ENCODE measurements at regions not wholly inside any gene's neighbourhood (a gene's known extent, or its start where the extent isn't known, plus 50 kb on each side); places are given as distances from the start of the nearest gene placed in this dataset.
"Not testable (repeated sequence)": the region's sequence is repeated elsewhere in the genome, so short reads cannot be mapped to it uniquely, and the experiment has no call there.

DNA sequence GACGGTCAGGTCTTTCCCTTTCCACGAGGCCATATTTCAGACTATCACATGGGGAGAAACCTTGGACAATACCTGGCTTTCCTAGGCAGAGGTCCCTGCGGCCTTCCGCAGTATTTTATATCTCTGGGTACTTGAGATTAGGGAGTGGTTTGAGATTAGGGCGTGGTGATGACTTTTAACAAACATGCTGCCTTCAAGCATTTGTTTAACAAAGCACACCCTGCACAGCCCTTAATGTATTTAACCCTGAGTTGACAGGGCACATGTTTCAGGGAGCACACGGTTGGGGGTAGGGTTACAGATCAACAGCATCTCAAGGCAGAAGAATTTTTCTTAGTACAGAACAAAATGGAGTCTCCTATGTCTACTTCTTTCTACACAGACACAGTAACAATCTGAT is 80.5 kb upstream of the ST8SIA4 start:
- DNase-seq, result not testable (repeated sequence)

GRCh38 chr5:100974082-100974481 is 71.0 kb upstream of the ST8SIA4 start:
- DNase-seq, result no peak

DNA sequence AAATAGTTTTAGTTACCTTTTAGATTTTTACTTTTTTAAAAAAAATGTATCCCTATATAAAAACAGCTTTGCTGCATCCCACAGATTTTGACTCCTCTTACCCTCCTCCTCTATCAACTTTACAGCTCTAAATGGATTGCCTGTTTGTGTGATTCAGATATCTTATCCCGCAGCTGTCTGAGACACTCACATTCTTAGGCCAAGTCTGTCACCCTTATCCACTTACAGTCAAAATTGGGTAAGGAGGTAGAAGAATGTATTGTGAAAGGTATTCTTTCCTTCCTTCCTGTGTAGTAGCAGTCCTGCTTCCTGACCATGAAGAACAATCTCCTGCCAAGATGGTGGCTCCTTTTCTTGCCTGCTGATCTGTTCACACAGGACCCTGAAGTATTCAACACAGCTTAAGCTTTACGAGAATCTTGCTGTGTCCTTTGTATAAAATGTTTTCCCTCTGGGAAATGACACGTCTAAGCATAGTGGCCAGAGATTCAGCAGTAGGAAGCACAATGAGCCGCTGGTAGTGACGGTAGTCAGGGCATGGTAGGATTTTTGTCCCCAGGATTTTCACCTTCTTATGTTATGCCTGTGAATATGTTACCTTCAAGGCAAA is 67.7 kb upstream of the ST8SIA4 start:
- no peak for DNase-seq

DNA sequence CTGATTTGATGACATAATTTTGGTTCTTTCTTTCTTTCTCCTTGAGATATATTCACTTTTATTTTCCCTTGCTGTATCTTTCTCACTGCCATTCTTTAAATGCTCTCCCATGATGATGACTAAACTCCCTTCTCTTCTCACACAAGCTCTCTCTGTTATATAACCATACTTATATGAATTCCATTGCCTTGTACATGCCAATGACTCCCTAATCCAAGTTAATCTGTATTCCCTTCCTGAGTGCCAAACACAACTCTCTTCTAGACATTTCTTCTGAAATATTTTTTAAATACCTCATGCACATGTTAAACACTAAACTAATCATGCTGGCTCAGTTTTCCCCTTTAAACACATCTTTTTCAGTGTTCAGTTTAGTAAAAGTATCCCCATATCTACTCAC is 62.2 kb upstream of the ST8SIA4 start:
- no peak for DNase-seq
